GM18861 (cell line): ENCODE measurements at regions not wholly inside any gene's neighbourhood (a gene's known extent, or its start where the extent isn't known, plus 50 kb on each side); places are given as distances from the start of the nearest gene placed in this dataset.
"Not testable (repeated sequence)": the region's sequence is repeated elsewhere in the genome, so short reads cannot be mapped to it uniquely, and the experiment has no call there.

Source experiments
- ATAC-seq: cut with Tn5 transposase; IDR thresholded peaks from one replicate; pipeline ENCODE4 v1.9.1; 2021; ENCODE audit not compliant: unreplicated experiment

- no peak for ATAC-seq
Measured at GRCh38 chr7:67608806-67609205, 612.2 kb downstream of the TYW1 start.

GRCh38 chr7:67610897-67611296, 614.3 kb downstream of the TYW1 start:
- no peak for ATAC-seq

GRCh38 chr7:67614843-67615242, 618.2 kb downstream of the TYW1 start:
- ATAC-seq: no peak

- ATAC-seq: no peak
Measured at GRCh38 chr7:67616517-67616916, 619.9 kb downstream of the TYW1 start.

GRCh38 chr7:67618556-67619162, 622.0 kb downstream of the TYW1 start:
- ATAC-seq: no peak

- ATAC-seq: no peak
Measured at GRCh38 chr7:67619175-67619574, 622.5 kb downstream of the TYW1 start.

- ATAC-seq: no peak
Measured at GRCh38 chr7:67620216-67620933, 623.7 kb downstream of the TYW1 start.

GRCh38 chr7:67621704-67622103, 625.1 kb downstream of the TYW1 start:
- ATAC-seq: no peak

GRCh38 chr7:67625257-67625737, 628.7 kb downstream of the TYW1 start:
- ATAC-seq: no peak

GRCh38 chr7:67631476-67631875, 634.8 kb downstream of the TYW1 start:
- ATAC-seq: no peak

GRCh38 chr7:67635271-67635670, 638.6 kb downstream of the TYW1 start:
- no peak for ATAC-seq

- no peak for ATAC-seq
Measured at GRCh38 chr7:67636348-67637022, 639.9 kb downstream of the TYW1 start.

- ATAC-seq: no peak
Measured at GRCh38 chr7:67637023-67637358, 640.4 kb downstream of the TYW1 start.

- ATAC-seq: not testable (repeated sequence)
Measured at GRCh38 chr7:67642542-67642941, 645.9 kb downstream of the TYW1 start.

GRCh38 chr7:67644151-67644550, 647.5 kb downstream of the TYW1 start:
- ATAC-seq: no peak

GRCh38 chr7:67652937-67653336, 656.3 kb downstream of the TYW1 start:
- ATAC-seq: no peak

- ATAC-seq: no peak
Measured at GRCh38 chr7:67653856-67654454, 657.3 kb downstream of the TYW1 start.

- ATAC-seq: no peak
Measured at GRCh38 chr7:67654642-67655041, 658.0 kb downstream of the TYW1 start.

- ATAC-seq: no peak
Measured at GRCh38 chr7:67655168-67655567, 658.5 kb downstream of the TYW1 start.

- ATAC-seq: no peak
Measured at GRCh38 chr7:67659091-67659490, 662.5 kb downstream of the TYW1 start.

- no peak for ATAC-seq
Measured at GRCh38 chr7:67662804-67663203, 666.2 kb downstream of the TYW1 start.

- ATAC-seq: no peak
Measured at GRCh38 chr7:67663644-67664043, 667.0 kb downstream of the TYW1 start.
